ENCODE measurements at regions not wholly inside any gene's neighbourhood (a gene's known extent, or its start where the extent isn't known, plus 50 kb on each side); places are given as distances from the start of the nearest gene placed in this dataset.

DNA sequence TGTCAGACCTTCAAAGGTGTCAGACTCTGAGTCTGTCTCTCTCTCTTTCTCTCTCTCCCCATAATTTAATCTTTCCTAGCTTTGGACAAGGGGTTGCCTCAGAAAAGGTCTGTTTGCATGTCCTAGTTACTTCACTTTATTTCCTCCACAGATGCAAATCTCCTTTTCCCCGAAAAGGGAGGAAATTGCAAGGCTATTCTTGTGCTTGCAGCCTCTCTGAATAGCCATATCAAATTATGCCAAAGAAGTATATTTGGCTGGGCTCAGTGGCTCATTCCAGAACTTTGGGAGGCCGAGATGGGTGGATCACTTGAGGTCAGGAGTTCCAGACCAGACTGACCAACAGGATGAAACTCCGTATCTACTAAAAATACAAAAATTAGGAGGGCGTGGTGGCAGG lies 145.6 kb upstream of the GATB start:
- ATAC-seq, result no peak
- TF ChIP-seq ARNTL (CRISPR knock-in tag; IDR thresholded peaks at IDR 0.05; ENCODE audit: borderline replicate concordance, low read depth) (no peak), BACH2 (CRISPR knock-in tag; IDR thresholded peaks at IDR 0.05; ENCODE audit: borderline replicate concordance) (no peak), ZNF8 (CRISPR knock-in tag; IDR thresholded peaks at IDR 0.05) (no peak), RARB (CRISPR knock-in tag; IDR thresholded peaks at IDR 0.05) (no peak), ZC3H10 (CRISPR knock-in tag; IDR thresholded peaks at IDR 0.05) (no peak), PPARA (CRISPR knock-in tag; IDR thresholded peaks at IDR 0.05; ENCODE audit: borderline replicate concordance) (no peak), GLIS3 (CRISPR knock-in tag; IDR thresholded peaks at IDR 0.05) (no peak), ZNF70 (CRISPR knock-in tag; IDR thresholded peaks at IDR 0.05) (no peak), ZFP30 (CRISPR knock-in tag; IDR thresholded peaks at IDR 0.05) (no peak), ZNF565 (CRISPR knock-in tag; conservative IDR thresholded peaks at IDR 0.05; ENCODE audit: low read depth) (no peak), ISL1 (CRISPR knock-in tag; IDR thresholded peaks at IDR 0.05) (no peak), TCF4 (CRISPR knock-in tag; IDR thresholded peaks at IDR 0.05; ENCODE audit: borderline replicate concordance) (no peak), CSDC2 (CRISPR knock-in tag; IDR thresholded peaks at IDR 0.05) (no peak)
- TF ChIP-seq, protein P1, sequence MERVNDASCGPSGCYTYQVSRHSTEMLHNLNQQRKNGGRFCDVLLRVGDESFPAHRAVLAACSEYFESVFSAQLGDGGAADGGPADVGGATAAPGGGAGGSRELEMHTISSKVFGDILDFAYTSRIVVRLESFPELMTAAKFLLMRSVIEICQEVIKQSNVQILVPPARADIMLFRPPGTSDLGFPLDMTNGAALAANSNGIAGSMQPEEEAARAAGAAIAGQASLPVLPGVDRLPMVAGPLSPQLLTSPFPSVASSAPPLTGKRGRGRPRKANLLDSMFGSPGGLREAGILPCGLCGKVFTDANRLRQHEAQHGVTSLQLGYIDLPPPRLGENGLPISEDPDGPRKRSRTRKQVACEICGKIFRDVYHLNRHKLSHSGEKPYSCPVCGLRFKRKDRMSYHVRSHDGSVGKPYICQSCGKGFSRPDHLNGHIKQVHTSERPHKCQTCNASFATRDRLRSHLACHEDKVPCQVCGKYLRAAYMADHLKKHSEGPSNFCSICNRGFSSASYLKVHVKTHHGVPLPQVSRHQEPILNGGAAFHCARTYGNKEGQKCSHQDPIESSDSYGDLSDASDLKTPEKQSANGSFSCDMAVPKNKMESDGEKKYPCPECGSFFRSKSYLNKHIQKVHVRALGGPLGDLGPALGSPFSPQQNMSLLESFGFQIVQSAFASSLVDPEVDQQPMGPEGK (CRISPR knock-in tag; IDR thresholded peaks at IDR 0.05; ENCODE audit: borderline replicate concordance), result no peak
- TF ChIP-seq, protein P2, sequence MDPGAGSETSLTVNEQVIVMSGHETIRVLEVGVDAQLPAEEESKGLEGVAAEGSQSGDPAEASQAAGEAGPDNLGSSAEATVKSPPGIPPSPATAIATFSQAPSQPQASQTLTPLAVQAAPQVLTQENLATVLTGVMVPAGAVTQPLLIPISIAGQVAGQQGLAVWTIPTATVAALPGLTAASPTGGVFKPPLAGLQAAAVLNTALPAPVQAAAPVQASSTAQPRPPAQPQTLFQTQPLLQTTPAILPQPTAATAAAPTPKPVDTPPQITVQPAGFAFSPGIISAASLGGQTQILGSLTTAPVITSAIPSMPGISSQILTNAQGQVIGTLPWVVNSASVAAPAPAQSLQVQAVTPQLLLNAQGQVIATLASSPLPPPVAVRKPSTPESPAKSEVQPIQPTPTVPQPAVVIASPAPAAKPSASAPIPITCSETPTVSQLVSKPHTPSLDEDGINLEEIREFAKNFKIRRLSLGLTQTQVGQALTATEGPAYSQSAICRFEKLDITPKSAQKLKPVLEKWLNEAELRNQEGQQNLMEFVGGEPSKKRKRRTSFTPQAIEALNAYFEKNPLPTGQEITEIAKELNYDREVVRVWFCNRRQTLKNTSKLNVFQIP (CRISPR knock-in tag; IDR thresholded peaks at IDR 0.05; ENCODE audit: borderline replicate concordance, low read depth), result no peak
- TF ChIP-seq, protein P3, sequence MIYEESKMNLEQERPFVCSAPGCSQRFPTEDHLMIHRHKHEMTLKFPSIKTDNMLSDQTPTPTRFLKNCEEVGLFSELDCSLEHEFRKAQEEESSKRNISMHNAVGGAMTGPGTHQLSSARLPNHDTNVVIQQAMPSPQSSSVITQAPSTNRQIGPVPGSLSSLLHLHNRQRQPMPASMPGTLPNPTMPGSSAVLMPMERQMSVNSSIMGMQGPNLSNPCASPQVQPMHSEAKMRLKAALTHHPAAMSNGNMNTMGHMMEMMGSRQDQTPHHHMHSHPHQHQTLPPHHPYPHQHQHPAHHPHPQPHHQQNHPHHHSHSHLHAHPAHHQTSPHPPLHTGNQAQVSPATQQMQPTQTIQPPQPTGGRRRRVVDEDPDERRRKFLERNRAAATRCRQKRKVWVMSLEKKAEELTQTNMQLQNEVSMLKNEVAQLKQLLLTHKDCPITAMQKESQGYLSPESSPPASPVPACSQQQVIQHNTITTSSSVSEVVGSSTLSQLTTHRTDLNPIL (CRISPR knock-in tag; IDR thresholded peaks at IDR 0.05; ENCODE audit: low read depth), result no peak
- TF ChIP-seq, protein P4, sequence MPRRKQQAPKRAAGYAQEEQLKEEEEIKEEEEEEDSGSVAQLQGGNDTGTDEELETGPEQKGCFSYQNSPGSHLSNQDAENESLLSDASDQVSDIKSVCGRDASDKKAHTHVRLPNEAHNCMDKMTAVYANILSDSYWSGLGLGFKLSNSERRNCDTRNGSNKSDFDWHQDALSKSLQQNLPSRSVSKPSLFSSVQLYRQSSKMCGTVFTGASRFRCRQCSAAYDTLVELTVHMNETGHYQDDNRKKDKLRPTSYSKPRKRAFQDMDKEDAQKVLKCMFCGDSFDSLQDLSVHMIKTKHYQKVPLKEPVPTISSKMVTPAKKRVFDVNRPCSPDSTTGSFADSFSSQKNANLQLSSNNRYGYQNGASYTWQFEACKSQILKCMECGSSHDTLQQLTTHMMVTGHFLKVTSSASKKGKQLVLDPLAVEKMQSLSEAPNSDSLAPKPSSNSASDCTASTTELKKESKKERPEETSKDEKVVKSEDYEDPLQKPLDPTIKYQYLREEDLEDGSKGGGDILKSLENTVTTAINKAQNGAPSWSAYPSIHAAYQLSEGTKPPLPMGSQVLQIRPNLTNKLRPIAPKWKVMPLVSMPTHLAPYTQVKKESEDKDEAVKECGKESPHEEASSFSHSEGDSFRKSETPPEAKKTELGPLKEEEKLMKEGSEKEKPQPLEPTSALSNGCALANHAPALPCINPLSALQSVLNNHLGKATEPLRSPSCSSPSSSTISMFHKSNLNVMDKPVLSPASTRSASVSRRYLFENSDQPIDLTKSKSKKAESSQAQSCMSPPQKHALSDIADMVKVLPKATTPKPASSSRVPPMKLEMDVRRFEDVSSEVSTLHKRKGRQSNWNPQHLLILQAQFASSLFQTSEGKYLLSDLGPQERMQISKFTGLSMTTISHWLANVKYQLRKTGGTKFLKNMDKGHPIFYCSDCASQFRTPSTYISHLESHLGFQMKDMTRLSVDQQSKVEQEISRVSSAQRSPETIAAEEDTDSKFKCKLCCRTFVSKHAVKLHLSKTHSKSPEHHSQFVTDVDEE (CRISPR knock-in tag; IDR thresholded peaks at IDR 0.05), result no peak

DNA sequence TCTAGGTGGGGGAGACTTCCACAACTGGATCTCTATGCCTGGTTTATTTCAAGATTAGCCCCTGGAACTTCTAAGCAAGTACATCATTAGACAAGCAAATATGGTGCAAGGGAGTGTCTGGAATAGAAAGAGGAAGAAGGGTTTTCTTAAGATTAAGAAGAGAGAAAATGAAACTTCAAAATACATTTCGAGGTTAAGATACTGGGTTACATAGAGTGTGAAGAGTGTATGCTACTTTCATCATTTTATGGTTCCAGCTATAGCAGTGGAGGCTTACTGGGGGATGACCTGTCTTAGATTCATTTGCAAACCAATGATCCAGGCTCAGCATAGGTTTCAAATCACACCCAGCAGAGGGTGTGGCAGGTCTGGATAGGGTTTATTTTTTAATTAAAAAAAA lies 144.4 kb upstream of the GATB start:
- TF ChIP-seq ZNF70 (CRISPR knock-in tag; IDR thresholded peaks at IDR 0.05), result no peak
- TF ChIP-seq ZFP3 (CRISPR knock-in tag; IDR thresholded peaks at IDR 0.05), result no peak
- no peak for TF ChIP-seq SNAI2 (CRISPR knock-in tag; IDR thresholded peaks at IDR 0.05)
- TF ChIP-seq, protein P2 (CRISPR knock-in tag; IDR thresholded peaks at IDR 0.05; ENCODE audit: borderline replicate concordance, low read depth), result no peak
- TF ChIP-seq ZC3H10 (CRISPR knock-in tag; IDR thresholded peaks at IDR 0.05), result no peak
- TF ChIP-seq TOX (CRISPR knock-in tag; IDR thresholded peaks at IDR 0.05; ENCODE audit: borderline replicate concordance), result no peak
- TF ChIP-seq GLIS3 (CRISPR knock-in tag; IDR thresholded peaks at IDR 0.05), result no peak
- TF ChIP-seq PPARA (CRISPR knock-in tag; IDR thresholded peaks at IDR 0.05; ENCODE audit: borderline replicate concordance), result no peak
- TF ChIP-seq ARNTL (CRISPR knock-in tag; IDR thresholded peaks at IDR 0.05; ENCODE audit: borderline replicate concordance, low read depth), result no peak
- TF ChIP-seq CSDC2 (CRISPR knock-in tag; IDR thresholded peaks at IDR 0.05), result no peak
- no peak for TF ChIP-seq ZNF565 (CRISPR knock-in tag; conservative IDR thresholded peaks at IDR 0.05; ENCODE audit: low read depth)
- TF ChIP-seq, protein P1 (CRISPR knock-in tag; IDR thresholded peaks at IDR 0.05; ENCODE audit: borderline replicate concordance), result no peak
- TF ChIP-seq OSR1 (CRISPR knock-in tag; IDR thresholded peaks at IDR 0.05), result no peak
- TF ChIP-seq, protein P4 (CRISPR knock-in tag; IDR thresholded peaks at IDR 0.05), result no peak
- ATAC-seq, result no peak
